ENCODE measurements at regions not wholly inside any gene's neighbourhood (a gene's known extent, or its start where the extent isn't known, plus 50 kb on each side); places are given as distances from the start of the nearest gene placed in this dataset.

- no peak overlapping the region for H3K4me3 ChIP-seq (ENCODE audit: low read length)
- TF ChIP-seq CTCF (conservative IDR thresholded peaks at IDR 0.05; ENCODE audit: low read length) = no peak
- no peak for DNase-seq (ENCODE audit: low read depth)
These were observed 86.2 kb upstream of the RPS6KA3 start for GRCh38 chrX:20352935-20353336.

DNA sequence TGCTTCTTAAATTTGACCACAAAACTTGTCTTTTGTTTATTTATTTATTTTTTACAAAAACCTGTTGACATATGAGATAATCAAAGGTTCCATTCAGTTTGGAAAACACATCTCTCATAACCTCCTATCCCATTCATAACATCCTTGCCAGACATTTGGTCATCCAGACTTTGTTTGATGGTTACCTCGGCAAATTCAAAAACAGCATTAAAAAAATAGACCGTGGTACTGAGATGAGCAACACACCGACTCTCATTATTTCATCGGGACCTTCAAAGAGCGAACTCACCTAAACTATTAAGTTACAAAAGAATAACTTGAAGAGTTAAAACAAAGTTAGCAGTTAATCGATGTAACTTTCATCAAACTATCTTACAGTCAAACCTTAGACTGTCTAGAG lies 85.8 kb upstream of the RPS6KA3 start:
- H3K4me3 ChIP-seq (ENCODE audit: low read length) = no peak overlapping the region
- no peak for TF ChIP-seq CTCF (conservative IDR thresholded peaks at IDR 0.05; ENCODE audit: low read length)
- no peak for DNase-seq (ENCODE audit: low read depth)

GRCh38 chrX:20350596-20350995 lies 83.9 kb upstream of the RPS6KA3 start:
- no peak for DNase-seq (ENCODE audit: low read depth)
- no peak overlapping the region for H3K4me3 ChIP-seq (ENCODE audit: low read length)
- TF ChIP-seq CTCF (conservative IDR thresholded peaks at IDR 0.05; ENCODE audit: low read length) = no peak

DNA sequence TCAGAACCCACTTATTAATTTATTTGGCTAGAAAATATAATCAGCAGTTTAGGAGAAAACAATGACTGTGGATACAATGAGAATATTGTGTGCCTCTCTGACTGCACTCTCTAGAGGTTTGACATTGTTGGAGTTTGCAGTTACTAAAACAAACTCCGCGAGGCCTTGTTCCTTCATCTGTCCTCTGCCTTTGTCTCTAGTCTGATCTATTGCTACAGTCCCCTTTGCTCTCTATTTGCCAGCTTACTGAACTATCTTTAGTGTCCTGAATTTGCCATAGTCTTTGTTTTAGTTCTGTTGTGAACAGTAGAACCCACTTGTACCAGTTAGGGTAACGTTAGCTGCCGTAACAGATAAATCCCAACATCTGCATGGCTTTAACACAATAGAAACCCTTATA lies 81.4 kb upstream of the RPS6KA3 start:
- DNase-seq (ENCODE audit: low read depth) = no peak
- TF ChIP-seq CTCF (conservative IDR thresholded peaks at IDR 0.05; ENCODE audit: low read length) = no peak
- no peak overlapping the region for H3K4me3 ChIP-seq (ENCODE audit: low read length)

GRCh38 chrX:20347481-20347880 lies 80.8 kb upstream of the RPS6KA3 start:
- DNase-seq (ENCODE audit: low read depth) = peak; percentile 10
- H3K4me3 ChIP-seq (ENCODE audit: low read length) = no peak overlapping the region
- TF ChIP-seq CTCF (conservative IDR thresholded peaks at IDR 0.05; ENCODE audit: low read length) = no peak

- TF ChIP-seq CTCF (conservative IDR thresholded peaks at IDR 0.05; ENCODE audit: low read length) = no peak
- no peak for DNase-seq (ENCODE audit: low read depth)
- no peak overlapping the region for H3K4me3 ChIP-seq (ENCODE audit: low read length)
These were observed 67.0 kb upstream of the RPS6KA3 start for GRCh38 chrX:20333672-20334071.

- H3K4me3 ChIP-seq (ENCODE audit: low read length) = no peak overlapping the region
- DNase-seq (ENCODE audit: low read depth) = no peak
- no peak for TF ChIP-seq CTCF (conservative IDR thresholded peaks at IDR 0.05; ENCODE audit: low read length)
These were observed 63.8 kb upstream of the RPS6KA3 start for GRCh38 chrX:20330545-20330944.

All from AG10803 (cell line).